Panc1 (cell line): ENCODE measurements at regions not wholly inside any gene's neighbourhood (a gene's known extent, or its start where the extent isn't known, plus 50 kb on each side); places are given as distances from the start of the nearest gene placed in this dataset.

Experiments used
- ATAC-seq: fragments of 200-7000 bp; cut with Tn5 transposase; 2 replicates; pipeline ENCODE4 v1.9.1; 2020; ENCODE audit warnings: mild to moderate bottlenecking, moderate library complexity
- BruUV-seq: library from RNA; stranded (reverse); fragments of 400-500 nt; replicated peaks from 2 replicates; lab custom pipeline; 2021; lab: Mats Ljungman, UMichigan
- CTCF ChIA-PET: fragments of 300-600 bp; sonication (Branson Sonifier 250); formaldehyde crosslinking; loops from one replicate; lab custom pipeline; 2022; ENCODE audit warnings: antibody characterized with exemption; lab: Charles Lee
- POLR2A ChIA-PET: fragments of 300-600 bp; sonication (Branson Sonifier 250); formaldehyde crosslinking; loops from one replicate; lab custom pipeline; 2022; ENCODE audit warnings: antibody characterized with exemption; lab: Charles Lee
- DNase-seq: peaks from one replicate; pipeline ENCODE4 v3.0.0-alpha.2; 2010; ENCODE audit warnings: low read depth, low spot score
- H3K27ac ChIP-seq: 2 replicates; pipeline ENCODE4 v1.5.1; 2011; ENCODE audit warnings: mild to moderate bottlenecking, low read length, inconsistent platforms
- H3K27me3 ChIP-seq: fragments of 200-500 bp; sonication (Bioruptor generic); 2 replicates; pipeline ENCODE4 v1.6.0; 2014; ENCODE audit warnings: low read length, inconsistent platforms; ENCODE audit not compliant: control insufficient read depth, insufficient read depth
- H3K36me3 ChIP-seq: fragments of 200-500 bp; sonication (Bioruptor generic); 2 replicates; pipeline ENCODE4 v1.5.1; 2014; ENCODE audit warnings: inconsistent platforms, mild to moderate bottlenecking, low read length, moderate library complexity; ENCODE audit not compliant: control insufficient read depth, insufficient read depth
- H3K4me1 ChIP-seq: 2 replicates; pipeline ENCODE4 v1.5.1; 2011; ENCODE audit warnings: inconsistent platforms, mild to moderate bottlenecking, low read length, moderate library complexity; ENCODE audit not compliant: control insufficient read depth, insufficient read depth
- H3K4me3 ChIP-seq, 2 experiments: 2 replicates each; pipeline ENCODE4 v1.5.1; 2011 to 2012; ENCODE audit warnings: low read depth in 2 of 2, low read length in 2 of 2, mild to moderate bottlenecking in 2 of 2, inconsistent platforms in 1 of 2, moderate library complexity in 1 of 2
- H3K9me3 ChIP-seq: fragments of 200-500 bp; sonication (Bioruptor generic); 2 replicates; pipeline ENCODE4 v1.5.1; 2014; ENCODE audit warnings: low read depth, mild to moderate bottlenecking, inconsistent platforms, low read length, moderate library complexity; ENCODE audit not compliant: control insufficient read depth, insufficient read depth
- POLR2AphosphoS5 ChIP-seq: IDR thresholded peaks from 2 replicates; pipeline ENCODE4 v1.6.1; 2012; ENCODE audit warnings: mild to moderate bottlenecking, low read depth, low read length, moderate library complexity
- SIN3A ChIP-seq: IDR thresholded peaks from 2 replicates; pipeline ENCODE4 v1.6.1; 2012; ENCODE audit warnings: low read depth, mild to moderate bottlenecking, low read length, moderate library complexity, borderline replicate concordance; ENCODE audit not compliant: insufficient read depth
- TCF7L2 ChIP-seq: IDR thresholded peaks from 2 replicates; pipeline ENCODE4 v1.6.1; 2011; ENCODE audit warnings: mild to moderate bottlenecking, low read depth, low read length, inconsistent platforms
- in situ Hi-C: cut with HindIII; loops from 2 replicates; pipeline ENCODE4 v1.10.0; 2016; ENCODE audit warnings: low sequenced_read_pairs, low pct_unique_long_range_greater_than_20kb
- intact Hi-C: fragments of 100-400 bp; cut with micrococcal nuclease; formaldehyde crosslinking; loops from one replicate; pipeline ENCODE4 v1.10.0; 2022; ENCODE audit not compliant: unreplicated experiment
- TF ChIP-seq, protein P1 (sequence below): fragments of 450-650 bp; IDR thresholded peaks from 2 replicates; pipeline ENCODE4 v1.5.1; 2017; ENCODE audit warnings: mild to moderate bottlenecking
- TF ChIP-seq, protein P2 (sequence below), 2 experiments: IDR thresholded peaks; 2 replicates each; pipeline ENCODE4 v1.6.1; 2011 to 2012; ENCODE audit warnings: low read depth in 2 of 2, control low read depth in 1 of 2, low read length in 1 of 2, mild to moderate bottlenecking in 1 of 2, moderate library complexity in 1 of 2; ENCODE audit not compliant: insufficient read depth in 1 of 2

DNA sequence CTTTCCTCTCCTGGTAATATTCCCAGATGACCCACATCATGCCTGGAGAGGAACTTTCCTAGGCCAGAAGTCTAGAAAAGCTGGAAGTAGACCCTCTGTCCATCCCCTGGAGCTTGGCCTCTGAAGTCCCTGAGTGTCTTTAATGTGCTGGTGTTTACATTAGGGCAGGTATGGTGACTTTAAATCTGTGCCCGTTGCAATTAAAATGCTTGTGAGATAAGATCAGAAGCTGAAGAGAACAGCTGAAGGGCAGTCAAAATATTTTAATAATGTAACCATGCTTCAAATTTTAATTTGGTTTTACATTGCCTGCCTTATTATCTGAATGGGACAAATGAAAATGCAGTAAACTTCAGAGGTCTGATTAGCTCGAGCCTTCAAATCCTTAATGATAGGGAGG is 1022.5 kb downstream of the BCL11B start:
- DNase-seq (no peak), ATAC-seq (no peak)
- Histone ChIP-seq H3K4me1 (no peaks in the 10 kb centered on the region), H3K4me3 (no peak overlapping the region), H3K9me3 (no peaks in the 10 kb centered on the region), H3K27me3 (no peaks in the 10 kb centered on the region), H3K36me3 (no peaks in the 10 kb centered on the region), H3K27ac (no peak overlapping the region)
- no TSS peak for BruUV-seq
- in situ Hi-C loops: no loop called here
- CTCF ChIA-PET: no interaction called here
- TF ChIP-seq, protein P1, sequence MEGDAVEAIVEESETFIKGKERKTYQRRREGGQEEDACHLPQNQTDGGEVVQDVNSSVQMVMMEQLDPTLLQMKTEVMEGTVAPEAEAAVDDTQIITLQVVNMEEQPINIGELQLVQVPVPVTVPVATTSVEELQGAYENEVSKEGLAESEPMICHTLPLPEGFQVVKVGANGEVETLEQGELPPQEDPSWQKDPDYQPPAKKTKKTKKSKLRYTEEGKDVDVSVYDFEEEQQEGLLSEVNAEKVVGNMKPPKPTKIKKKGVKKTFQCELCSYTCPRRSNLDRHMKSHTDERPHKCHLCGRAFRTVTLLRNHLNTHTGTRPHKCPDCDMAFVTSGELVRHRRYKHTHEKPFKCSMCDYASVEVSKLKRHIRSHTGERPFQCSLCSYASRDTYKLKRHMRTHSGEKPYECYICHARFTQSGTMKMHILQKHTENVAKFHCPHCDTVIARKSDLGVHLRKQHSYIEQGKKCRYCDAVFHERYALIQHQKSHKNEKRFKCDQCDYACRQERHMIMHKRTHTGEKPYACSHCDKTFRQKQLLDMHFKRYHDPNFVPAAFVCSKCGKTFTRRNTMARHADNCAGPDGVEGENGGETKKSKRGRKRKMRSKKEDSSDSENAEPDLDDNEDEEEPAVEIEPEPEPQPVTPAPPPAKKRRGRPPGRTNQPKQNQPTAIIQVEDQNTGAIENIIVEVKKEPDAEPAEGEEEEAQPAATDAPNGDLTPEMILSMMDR: no peak
- TF ChIP-seq SIN3A: no peak
- no peak for TF ChIP-seq POLR2AphosphoS5
- no peak for TF ChIP-seq TCF7L2
- TF ChIP-seq, protein P2, sequence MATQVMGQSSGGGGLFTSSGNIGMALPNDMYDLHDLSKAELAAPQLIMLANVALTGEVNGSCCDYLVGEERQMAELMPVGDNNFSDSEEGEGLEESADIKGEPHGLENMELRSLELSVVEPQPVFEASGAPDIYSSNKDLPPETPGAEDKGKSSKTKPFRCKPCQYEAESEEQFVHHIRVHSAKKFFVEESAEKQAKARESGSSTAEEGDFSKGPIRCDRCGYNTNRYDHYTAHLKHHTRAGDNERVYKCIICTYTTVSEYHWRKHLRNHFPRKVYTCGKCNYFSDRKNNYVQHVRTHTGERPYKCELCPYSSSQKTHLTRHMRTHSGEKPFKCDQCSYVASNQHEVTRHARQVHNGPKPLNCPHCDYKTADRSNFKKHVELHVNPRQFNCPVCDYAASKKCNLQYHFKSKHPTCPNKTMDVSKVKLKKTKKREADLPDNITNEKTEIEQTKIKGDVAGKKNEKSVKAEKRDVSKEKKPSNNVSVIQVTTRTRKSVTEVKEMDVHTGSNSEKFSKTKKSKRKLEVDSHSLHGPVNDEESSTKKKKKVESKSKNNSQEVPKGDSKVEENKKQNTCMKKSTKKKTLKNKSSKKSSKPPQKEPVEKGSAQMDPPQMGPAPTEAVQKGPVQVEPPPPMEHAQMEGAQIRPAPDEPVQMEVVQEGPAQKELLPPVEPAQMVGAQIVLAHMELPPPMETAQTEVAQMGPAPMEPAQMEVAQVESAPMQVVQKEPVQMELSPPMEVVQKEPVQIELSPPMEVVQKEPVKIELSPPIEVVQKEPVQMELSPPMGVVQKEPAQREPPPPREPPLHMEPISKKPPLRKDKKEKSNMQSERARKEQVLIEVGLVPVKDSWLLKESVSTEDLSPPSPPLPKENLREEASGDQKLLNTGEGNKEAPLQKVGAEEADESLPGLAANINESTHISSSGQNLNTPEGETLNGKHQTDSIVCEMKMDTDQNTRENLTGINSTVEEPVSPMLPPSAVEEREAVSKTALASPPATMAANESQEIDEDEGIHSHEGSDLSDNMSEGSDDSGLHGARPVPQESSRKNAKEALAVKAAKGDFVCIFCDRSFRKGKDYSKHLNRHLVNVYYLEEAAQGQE (IDR thresholded peaks at IDR 0.05; ENCODE audit: insufficient read depth in 1 of 2, low read depth in 2 of 2, low read length in 1 of 2): no peak
- intact Hi-C loops: no loop called here
- POLR2A ChIA-PET: no interaction called here

DNA sequence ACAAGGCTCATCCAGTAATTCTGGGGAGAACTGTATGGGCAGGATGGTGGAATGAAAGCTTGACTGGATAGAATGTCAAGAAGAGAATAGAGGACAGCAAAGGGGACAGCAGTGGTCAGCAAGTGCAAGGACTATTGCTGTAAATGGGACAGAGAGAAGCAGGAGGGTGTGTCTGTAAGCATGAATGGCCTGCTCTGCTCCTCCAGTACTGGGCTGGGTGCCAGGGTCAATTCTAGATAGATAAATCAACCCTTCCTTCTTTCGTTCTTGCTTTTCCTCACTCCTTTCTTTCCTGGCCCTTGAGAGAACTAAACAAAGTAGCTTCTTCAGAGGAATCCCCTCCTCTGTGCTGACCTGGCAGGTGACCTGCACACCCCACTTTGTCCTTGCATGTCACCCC is 1019.2 kb downstream of the BCL11B start:
- intact Hi-C loops: no loop called here
- H3K36me3 ChIP-seq: no peaks in the 10 kb centered on the region
- no peak for DNase-seq
- in situ Hi-C loops: no loop called here
- H3K4me3 ChIP-seq: no peak overlapping the region
- H3K9me3 ChIP-seq: no peaks in the 10 kb centered on the region
- ATAC-seq: no peak
- no peak overlapping the region for H3K27ac ChIP-seq
- CTCF ChIA-PET: no interaction called here
- BruUV-seq: no TSS peak
- POLR2A ChIA-PET: no interaction called here
- H3K27me3 ChIP-seq: no peaks in the 10 kb centered on the region
- no peaks in the 10 kb centered on the region for H3K4me1 ChIP-seq
- TF ChIP-seq, protein P1: no peak
- TF ChIP-seq, protein P2 (IDR thresholded peaks at IDR 0.05; ENCODE audit: insufficient read depth in 1 of 2, low read depth in 2 of 2, low read length in 1 of 2): no peak
- TF ChIP-seq TCF7L2: no peak
